HG03064 (cell line): ENCODE measurements at regions not wholly inside any gene's neighbourhood (a gene's known extent, or its start where the extent isn't known, plus 50 kb on each side); places are given as distances from the start of the nearest gene placed in this dataset.

ENCODE experiments used
- ATAC-seq: cut with Tn5 transposase; IDR thresholded peaks from one replicate; pipeline ENCODE4 v1.9.1; 2021; ENCODE audit warnings: low read depth; ENCODE audit not compliant: unreplicated experiment

DNA sequence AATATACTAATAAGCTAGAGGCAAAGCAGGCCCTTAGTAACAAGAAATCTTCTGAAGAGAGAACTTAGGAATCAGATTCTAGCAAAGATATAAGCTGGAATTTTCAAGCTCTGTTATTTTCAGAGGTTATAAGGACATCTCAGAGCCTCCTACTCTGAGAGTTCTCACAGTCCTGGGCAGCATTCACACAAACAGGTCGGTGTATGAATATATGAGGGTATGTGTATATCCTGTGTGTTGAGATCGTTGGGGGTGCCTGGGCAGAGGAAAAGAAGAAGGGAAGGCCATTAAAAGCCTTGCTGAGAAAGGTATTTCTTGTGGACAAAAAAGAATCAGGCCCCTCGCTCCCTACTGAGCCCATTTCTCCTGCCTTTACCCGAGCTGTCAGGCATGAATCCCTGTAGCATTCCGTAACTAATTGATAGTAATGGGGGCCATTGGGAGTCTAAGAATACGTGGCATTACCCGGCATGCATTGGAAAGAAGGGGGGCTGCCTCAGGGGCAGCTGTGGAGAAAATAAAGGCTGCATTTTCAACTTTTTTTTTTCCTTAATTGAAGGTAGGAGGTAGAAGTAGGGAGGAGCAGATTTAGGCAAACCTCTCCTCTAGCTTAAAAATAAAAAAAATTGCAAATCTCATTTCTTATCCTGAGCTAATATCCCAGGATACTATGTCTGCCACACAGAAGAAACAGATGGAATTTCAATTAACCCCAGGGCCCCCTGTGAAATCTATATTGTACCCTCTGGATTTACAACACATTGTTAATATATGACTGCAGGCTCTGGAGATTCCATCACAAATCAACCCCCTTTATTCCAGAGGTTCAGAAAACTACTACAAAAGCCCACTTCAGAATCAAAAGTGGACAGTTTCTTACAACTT lies 103.8 kb downstream of the GTPBP8 start:
- no peak for ATAC-seq

DNA sequence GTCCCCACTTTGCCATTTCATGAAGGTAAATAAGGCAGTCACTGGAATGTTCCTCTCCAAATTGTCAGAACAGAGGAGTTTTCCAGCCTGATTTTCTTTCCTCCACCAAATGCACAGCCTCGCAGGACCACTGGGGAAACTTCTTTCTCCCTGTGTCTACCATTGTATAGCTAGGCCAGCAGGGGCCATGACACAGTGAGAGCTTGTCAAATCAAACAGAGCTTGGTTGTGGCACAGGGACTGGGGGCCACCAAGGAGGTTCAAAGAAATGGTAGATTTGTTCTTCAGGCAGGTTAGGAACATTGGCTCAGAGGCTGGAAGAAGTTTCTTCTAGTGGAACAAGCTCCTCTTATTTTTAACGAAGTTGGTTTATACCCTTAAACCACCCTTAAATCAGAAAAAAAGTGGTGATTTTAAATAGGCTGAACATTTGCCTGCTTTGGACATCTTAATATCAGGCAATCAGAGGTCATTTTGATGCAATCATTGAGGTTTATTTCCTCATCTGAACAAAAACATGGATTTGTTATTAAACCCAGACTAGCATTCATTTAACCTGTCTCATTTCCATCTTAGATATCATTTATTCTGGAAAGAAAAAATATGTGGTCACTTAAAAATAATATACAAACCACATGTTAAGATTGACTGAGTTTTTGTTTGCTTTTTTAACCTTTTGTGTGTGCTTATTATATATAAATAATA lies 105.6 kb downstream of the GTPBP8 start:
- no peak for ATAC-seq

DNA sequence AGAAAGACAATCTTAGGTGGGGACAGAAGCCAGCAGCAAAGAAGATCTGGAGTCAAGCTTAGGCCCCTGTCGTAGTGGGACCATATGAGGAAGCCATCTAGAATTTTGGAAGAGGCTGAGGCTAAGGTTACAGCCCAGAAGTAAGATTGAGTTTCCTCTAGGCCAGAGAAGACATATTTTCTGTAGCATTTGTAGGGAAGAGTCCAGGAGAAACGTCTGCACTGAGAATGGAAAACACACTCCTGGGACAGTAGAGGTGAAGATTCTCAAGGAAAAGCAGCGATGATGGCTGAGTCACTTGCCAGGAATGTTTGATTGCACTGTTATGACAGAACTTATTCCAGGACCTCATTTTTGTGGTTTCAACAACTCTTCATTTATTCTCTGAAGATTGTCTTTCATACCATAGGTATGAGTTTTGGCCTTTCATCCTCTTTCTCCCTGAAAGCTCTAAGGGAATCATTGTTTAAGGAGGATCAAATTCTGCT lies 107.2 kb downstream of the GTPBP8 start:
- ATAC-seq = no peak

DNA sequence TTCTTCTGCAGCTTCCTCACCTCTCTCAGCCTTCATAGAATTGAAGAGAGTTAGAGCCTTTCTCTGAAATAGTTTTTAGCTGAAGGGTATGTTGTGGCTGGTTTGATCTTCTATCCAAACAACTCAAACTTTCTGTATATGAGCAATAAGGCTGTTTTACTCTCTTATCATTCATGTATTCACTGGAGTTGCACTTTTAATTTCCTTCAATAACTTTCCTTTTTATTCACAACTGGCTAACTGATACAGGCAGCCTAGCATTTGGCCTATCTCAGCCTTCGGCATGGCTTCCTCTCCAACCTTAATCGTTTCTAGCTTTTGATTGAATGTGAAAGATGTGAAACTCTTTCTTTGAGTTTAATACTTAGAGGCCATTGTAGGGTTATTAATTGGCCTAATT lies 109.3 kb downstream of the GTPBP8 start:
- no peak for ATAC-seq

DNA sequence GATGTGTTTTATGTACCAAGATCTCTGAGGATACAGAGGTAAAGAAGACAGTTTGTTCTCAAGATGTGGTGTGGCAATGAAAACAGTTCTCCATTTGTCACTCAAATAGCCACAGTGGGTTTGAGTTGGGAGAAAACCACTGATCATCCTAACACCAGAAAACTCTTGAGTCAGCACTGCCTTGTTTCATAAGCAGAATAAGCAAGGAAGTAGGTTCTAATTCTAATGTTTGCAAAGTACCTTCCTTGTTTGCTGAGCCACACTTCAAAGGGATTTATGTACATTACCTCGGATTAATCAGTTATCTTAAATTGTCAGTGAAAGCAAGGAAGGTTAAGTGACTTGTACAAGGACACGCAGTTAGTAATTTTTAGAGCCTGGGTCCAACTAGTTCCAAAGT lies 107.8 kb upstream of the BOC start:
- ATAC-seq = no peak

DNA sequence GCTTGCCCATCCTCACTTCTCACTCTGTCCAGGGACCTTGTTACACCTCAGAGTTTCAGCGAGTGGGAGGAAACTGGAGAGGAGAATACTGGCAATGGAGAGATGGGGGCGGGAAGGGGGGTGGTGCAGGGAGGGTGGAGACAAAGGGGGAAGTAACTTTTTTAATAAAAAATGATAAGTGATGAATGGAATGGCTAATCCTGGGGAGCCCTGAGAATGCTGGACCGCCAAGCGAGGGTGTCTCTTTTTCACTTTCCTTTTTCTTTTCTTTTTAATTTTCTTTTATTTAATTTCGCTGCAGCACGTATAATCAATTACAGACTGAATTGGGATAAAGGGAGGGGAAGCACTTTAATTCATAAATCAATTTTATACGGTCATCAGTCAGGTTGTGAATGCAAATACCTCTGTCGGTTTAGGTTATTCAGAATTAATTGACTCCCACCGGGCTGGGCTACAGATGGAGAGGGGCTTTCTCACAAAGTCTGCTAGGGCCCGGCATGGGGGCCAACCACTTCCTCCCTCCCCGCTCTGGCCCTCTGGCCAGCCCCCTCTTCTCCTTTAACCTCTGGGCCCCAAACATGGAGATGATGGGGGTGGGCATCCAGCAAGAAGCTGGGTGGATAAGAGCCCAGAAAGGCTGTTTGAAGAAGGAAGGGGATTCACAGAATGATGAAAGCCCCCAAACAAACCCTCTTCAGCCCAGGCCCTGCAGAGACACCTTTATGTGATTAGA lies 106.8 kb upstream of the BOC start:
- ATAC-seq = no peak

DNA sequence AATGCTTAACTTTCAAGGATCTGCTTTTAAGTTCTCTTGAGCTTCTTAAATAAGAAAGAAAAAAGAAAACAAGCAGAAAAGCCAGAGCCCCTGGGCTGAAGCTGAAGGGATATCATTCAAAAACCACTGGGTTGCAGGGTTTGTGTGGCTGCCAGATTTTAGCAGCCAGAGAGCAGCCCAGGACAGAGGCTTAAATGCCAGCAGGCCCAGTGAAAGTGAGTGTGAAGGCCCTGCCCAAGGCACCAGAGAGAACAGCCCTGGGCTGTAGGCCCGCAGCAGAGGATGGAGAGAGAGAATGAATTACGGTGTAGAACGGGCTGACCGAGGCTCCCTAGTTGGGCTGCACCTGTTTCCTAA lies 106.3 kb upstream of the BOC start:
- no peak for ATAC-seq

DNA sequence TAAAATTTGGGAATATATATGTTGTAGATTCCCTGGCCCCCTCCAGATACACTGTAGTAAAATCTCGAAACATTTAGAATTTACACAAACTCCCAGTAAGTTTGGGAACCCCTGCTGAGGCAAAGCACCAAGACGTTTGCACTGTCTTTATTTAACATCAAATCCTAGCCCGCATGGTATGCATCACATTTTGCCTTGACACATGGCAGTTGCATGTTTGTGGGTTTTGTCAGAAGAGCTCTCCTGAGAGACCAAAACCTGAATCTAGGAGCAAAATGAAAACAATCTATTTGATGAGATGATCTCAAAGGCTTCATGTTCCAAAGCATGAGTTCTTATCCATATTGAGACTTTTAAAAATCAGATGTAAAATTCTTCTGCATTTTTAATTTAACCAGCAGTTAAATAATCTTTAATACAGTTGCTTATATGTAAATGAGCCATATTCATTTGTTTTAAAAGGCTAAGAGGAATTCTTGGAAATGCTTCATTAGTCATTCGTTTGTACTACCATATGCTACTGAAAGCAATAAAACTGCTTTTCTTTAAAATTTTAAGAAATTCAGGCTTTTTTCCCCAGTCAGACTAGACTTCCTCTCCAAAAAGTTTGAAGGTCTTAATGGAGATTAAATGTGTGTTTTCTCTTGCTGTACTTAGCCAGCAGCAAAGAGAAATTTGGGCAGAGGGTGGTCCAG lies 105.2 kb upstream of the BOC start:
- ATAC-seq = no peak

DNA sequence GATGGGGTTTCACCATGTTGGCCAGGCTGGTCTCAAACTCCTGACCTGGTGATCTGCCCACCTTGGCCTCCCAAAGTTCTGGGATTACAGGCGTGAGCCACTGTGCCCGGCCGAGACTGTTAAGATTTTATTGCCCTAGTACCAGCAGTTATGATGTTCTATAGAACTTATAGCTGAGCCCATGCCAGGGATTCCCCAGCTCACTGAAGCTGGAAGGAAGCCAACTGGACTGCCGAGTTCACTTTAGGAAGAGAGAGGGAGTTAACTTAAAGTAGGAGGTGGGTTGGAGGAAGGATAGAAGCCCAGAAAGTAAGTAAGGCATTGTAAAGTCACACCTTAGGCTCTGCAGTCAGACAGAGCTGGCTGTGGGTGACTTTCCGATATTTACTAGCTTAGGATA lies 101.1 kb upstream of the BOC start:
- ATAC-seq = no peak

DNA sequence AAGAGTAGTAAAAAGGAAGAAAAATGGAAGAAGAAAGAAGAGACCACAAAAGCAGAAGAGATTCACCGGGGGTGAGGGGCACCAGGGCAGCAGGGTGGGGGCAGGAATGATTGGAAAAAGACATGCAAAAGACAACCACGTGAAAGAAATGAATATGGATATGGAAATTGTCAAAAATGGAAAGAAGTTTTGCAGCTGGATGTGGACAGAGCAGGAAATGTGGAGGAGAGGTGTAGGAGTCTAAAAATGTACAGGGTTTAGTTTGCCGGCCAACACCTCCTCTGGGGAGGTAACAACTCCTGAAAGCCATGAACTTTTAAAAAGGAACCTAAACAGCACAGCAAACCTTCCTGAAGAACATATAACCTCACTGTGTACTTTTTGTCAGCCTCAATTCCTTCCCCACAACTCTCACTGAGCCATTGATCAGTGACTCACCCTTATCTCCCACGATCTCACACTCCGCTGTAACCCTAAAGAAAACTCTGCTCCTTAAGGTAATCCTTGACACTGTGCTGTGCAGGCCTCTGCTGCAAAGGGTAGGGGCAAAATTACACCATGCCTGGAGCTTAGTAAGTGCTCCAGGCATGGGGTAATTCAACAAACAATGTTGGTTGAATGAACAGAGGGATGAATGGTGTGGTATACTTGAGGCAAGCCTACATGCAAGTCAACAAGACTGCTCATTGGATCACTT lies 100.2 kb upstream of the BOC start:
- ATAC-seq = no peak

DNA sequence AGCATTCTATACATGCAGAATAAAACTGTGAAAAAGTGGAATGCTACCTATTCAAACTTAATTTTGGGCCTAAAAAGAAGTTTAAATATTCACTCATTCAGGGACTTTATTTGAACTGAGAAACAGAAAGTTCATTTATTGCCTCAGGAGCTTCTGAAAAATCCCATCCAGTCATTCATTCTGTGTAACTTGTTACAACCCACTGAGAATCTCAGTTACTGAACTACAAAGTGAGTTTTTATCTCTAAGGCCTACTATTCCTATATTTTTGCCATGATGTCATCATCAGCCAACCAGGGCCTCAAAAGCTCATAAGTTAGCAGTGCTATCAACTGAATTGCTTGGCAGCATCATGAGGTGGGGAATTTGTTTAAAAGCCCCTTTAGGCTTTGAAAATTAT lies 98.0 kb upstream of the BOC start:
- ATAC-seq = no peak

DNA sequence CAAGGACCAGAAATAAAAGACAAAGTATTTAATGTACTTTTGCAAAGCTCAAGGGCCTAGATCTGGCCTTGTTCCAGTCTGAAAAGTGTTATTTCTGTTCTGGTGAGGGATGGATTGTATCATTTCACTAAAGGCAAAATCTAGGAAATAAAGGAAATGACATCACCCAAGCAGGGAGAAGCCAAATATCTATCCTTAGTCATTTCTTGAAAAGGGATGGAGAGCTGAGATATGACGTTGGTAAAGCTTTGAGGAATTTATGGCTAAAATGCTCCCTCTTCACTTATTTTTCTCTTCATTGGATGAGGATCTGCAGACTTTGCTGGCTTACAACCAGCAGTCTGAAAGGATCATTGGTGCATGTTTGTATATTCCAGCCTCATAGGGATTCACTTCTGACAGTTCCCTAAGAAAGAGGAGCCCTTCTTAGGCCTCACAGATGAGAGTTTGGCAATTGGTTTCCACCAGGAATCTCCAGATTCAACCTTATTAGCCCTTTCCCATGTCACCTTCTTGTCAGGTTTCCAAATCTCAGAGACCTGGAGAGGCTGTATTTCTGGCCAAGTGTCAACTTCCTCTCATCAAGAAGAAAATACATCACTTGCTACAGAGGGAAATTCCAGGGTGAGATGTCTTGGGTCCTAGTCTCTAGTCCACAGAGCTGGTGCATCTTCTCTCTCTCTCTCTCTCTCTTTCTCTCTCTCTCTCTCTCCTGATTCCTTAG lies 93.7 kb upstream of the BOC start:
- no peak for ATAC-seq

DNA sequence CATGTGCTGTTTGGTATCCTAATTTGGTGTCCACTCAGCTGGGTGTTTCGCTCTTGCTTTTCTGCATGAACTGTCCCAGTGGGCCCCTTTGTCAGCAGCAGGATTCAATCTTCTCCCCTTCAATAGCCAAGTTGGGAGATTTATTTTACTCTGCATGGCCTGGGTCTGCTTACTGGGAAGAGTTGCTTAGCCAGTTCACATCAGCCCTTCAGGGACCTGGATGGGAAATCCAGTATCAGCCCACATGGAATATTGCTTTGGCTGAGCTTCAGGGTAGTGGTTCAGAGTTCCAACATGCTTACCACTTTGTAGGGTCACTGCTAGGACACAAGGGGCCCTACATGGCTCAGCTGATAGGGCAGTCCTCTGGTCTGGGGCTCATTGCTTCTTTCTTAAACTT lies 93.0 kb upstream of the BOC start:
- ATAC-seq = no peak

DNA sequence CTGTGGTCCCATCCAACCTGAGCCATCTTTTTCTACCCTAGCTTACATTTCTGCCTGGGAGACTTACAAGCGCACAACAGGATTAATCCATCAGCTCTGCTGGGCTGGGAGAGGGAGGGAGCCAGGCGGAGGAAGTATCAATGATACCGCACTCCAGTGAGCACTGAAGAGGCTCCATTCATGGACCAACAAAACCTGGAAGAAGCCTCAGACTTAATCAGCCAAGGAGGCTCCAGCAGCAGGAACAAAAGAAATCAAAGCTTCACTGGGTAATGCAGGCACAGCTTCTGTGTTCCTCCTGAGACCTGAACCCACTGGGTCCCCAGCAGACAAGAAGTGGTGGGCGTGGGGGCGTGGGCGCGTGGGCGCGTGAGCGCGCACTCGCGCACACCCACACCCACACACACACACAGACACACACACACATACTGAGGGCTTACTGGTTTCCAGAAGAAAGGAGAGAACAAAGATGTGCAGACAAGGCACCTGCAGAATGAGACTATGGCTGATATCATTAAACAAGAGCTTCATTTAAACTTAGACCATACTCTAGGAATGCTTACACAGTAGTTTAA lies 87.0 kb upstream of the BOC start:
- ATAC-seq = no peak

DNA sequence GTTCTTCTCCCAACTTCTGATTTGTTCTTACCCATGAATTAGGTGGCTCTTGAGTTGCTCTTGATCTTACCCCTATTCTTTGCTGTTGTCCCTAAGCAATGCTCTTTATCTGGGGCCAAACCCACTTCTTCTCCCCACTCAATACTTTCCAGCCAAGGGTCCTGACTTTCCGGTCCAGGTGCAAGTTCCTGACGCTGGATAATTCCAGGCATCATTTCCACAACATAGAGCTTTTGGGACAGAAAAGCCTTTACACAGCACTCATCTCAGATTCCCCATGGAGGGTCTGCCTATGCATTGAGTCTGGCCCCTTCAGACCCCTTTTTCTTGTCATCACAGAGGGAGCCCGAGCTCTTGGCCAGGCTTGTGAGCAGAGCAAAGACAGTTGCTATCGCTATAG lies 85.4 kb upstream of the BOC start:
- ATAC-seq = no peak

DNA sequence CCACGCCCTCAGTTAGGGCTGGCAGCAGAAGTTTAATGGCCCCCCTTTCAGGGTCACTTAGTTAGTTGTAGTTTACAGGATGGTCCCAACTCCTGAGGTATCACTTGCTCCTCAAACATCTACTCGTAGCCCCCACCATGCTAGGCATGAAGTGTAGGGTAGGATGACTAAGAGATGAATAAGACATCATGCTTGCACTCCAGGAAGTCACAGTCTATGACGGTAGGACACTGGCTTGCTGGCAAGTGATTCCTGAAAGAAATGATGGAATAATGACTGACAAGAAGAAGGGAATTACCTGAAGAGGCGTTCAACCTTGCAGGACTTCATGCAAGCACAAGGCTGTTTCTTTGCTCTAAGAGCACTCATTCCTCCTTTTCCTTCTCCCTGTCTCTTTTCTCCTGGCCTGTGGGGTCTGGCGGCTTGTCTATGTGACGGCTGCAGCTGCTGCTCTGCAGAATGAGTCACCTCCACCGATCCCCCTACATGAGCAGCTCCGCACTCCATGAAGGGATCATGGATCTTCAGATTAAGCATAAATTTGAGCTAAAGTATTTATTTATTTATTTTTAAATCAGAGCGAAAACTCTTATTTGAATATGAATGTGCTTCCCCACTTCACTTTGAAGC lies 82.9 kb upstream of the BOC start:
- ATAC-seq = no peak

DNA sequence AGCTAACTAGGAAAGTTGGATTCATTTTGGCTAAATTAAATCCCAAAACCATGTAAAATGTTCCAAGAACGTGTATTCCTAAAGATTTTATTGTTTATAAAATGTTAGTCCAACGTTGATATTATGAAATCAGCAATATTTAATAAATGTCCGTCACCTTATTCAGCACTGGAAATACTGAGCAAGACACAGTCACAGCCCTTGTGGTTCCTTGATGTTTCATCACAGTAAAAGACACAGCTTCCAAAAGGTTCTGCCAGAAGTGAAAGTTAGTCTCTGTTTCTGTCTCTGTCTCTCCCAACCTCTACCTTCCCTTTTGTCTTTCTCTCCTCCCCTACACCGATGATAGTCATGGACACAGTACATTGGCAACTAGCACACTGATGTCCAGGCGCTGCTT lies 82.2 kb upstream of the BOC start:
- no peak for ATAC-seq

DNA sequence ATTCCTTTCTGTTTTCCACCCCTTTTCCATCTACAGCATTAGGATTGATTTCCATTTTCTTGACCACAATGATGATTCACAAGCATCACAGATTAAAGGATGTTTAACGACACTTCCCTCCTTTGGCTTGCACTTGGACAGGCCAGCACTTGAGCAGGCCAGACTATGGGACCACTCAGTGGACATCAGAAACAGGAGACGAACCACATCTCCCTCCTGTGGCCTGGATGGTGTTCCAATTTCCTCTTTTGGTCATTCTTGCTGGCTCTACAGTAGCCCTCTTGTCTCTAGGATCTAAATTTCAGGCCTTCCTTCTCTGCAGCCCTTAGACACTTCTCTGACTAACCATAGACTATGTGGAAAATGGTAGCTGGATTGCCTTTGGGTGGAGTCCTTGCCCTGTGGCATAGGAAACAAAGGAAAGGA lies 78.8 kb upstream of the BOC start:
- no peak for ATAC-seq

DNA sequence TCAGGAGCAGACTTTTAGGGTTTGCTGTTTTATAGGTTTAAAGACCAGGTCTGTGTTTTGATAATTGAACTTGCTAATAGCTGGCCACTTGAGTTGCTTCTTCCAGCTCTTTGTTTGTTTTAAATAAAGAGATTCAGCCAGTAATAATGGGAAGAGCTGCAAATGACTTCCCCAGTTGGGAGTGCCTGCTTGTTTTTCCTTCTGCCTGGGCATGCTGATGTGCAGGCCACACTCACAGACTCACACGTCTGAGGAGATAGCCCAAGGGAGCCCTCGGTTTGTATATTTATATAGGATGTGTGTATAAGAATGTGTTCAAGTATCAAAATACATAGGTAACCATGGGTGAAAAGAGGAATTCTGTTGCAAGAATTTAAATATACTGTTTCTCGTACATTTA lies 78.2 kb upstream of the BOC start:
- ATAC-seq = no peak
